Stimulated activated memory B cell treated with anti-CD40 and anti-IgM and Interleukin-4, amounts not matched to agents 10 μg/mL and 1 μg/mL and 100 μg/mL, for 72 hours (primary cell): ENCODE measurements at regions not wholly inside any gene's neighbourhood (a gene's known extent, or its start where the extent isn't known, plus 50 kb on each side); places are given as distances from the start of the nearest gene placed in this dataset.

Experiments
- ATAC-seq: fragments of 150-1000 bp; cut with Tn5 transposase; 2 replicates; pipeline ENCODE4 v1.10.0; 2021
- H3K27ac Mint-ChIP-seq: one replicate; pipeline ENCODE4 v1.8.0; 2022; ENCODE audit warnings: mild to moderate bottlenecking, mixed read lengths
- H3K27me3 Mint-ChIP-seq: one replicate; pipeline ENCODE4 v1.8.0; 2022; ENCODE audit warnings: mixed read lengths
- H3K36me3 Mint-ChIP-seq: one replicate; pipeline ENCODE4 v1.8.0; 2022; ENCODE audit warnings: mixed read lengths
- H3K4me1 Mint-ChIP-seq: one replicate; pipeline ENCODE4 v1.8.0; 2022; ENCODE audit warnings: mixed read lengths
- H3K4me3 Mint-ChIP-seq: one replicate; pipeline ENCODE4 v1.8.0; 2022; ENCODE audit warnings: mild to moderate bottlenecking, moderate library complexity, mixed read lengths
- H3K9me3 Mint-ChIP-seq: one replicate; pipeline ENCODE4 v1.8.0; 2022; ENCODE audit warnings: mixed read lengths

DNA sequence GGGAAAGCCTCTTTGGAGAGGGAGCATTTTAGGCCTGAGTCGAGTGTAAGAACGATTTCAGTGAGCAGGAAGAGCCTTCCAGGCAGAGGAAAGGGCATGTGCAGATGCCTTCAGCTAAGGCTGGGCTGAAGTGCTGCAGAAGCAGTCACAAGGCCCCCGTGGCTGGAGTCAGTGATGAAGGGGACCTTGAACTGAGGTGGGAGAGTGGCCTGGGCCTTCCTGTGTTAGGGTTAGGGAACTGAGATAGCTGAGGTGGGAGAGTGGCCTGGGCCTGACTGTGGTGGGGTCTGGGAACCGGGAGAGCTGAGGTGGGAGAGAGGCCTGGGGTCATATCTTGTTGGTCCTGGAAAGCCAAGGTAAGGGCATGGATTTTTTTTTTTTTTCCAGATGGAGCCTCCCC is 50.9 kb upstream of the ETV3 start:
- H3K36me3 Mint-ChIP-seq, result no peaks in the 10 kb centered on the region
- H3K27me3 Mint-ChIP-seq, result peaks cover 58% of the 10 kb centered on the region
- H3K27ac Mint-ChIP-seq, result no peak overlapping the region
- no peak overlapping the region for H3K4me3 Mint-ChIP-seq
- H3K9me3 Mint-ChIP-seq, result no peaks in the 10 kb centered on the region
- H3K4me1 Mint-ChIP-seq, result peaks cover 6% of the 10 kb centered on the region
- ATAC-seq, result no peak
